HG02970 (cell line): ENCODE measurements at regions not wholly inside any gene's neighbourhood (a gene's known extent, or its start where the extent isn't known, plus 50 kb on each side); places are given as distances from the start of the nearest gene placed in this dataset.
"Not testable (repeated sequence)": the region's sequence is repeated elsewhere in the genome, so short reads cannot be mapped to it uniquely, and the experiment has no call there.

Experiments used
- ATAC-seq: cut with Tn5 transposase; IDR thresholded peaks from one replicate; pipeline ENCODE4 v1.9.1; 2021; ENCODE audit warnings: mild to moderate bottlenecking, moderate library complexity, moderate number of reproducible peaks; ENCODE audit not compliant: unreplicated experiment, low FRiP score

GRCh38 chr21:33997436-33997835, 75.9 kb upstream of the MRPS6 start:
- no peak for ATAC-seq

- no peak for ATAC-seq
Observed at GRCh38 chr21:33994373-33994772, 78.8 kb upstream of the ATP5PO start.

GRCh38 chr21:33993286-33994231, 78.0 kb upstream of the ATP5PO start:
- no peak for ATAC-seq

GRCh38 chr21:33992412-33992811, 76.8 kb upstream of the ATP5PO start:
- ATAC-seq = not testable (repeated sequence)

- no peak for ATAC-seq
Observed at GRCh38 chr21:33991133-33991532, 75.5 kb upstream of the ATP5PO start.

GRCh38 chr21:33989440-33989839, 73.8 kb upstream of the ATP5PO start:
- ATAC-seq = no peak

- no peak for ATAC-seq
Observed at GRCh38 chr21:33988237-33989017, 72.8 kb upstream of the ATP5PO start.

GRCh38 chr21:33987461-33987860, 71.9 kb upstream of the ATP5PO start:
- no peak for ATAC-seq

GRCh38 chr21:33985117-33986050, 69.8 kb upstream of the ATP5PO start:
- ATAC-seq = no peak

- no peak for ATAC-seq
Observed at GRCh38 chr21:33984021-33984481, 68.4 kb upstream of the ATP5PO start.

GRCh38 chr21:33981391-33982101, 65.9 kb upstream of the ATP5PO start:
- ATAC-seq = no peak

- no peak for ATAC-seq
Observed at GRCh38 chr21:33980276-33980916, 64.8 kb upstream of the ATP5PO start.

- ATAC-seq = no peak
Observed at GRCh38 chr21:33978585-33978984, 63.0 kb upstream of the ATP5PO start.

- no peak for ATAC-seq
Observed at GRCh38 chr21:33977721-33978369, 62.2 kb upstream of the ATP5PO start.

GRCh38 chr21:33977017-33977720, 61.6 kb upstream of the ATP5PO start:
- ATAC-seq = no peak

- ATAC-seq = peak; percentile 44
Observed at GRCh38 chr21:33976082-33977016, 60.7 kb upstream of the ATP5PO start.

GRCh38 chr21:33975548-33976081, 60.0 kb upstream of the ATP5PO start:
- ATAC-seq = peak; percentile 81
